Neutrophil (primary cell): ENCODE measurements at regions not wholly inside any gene's neighbourhood (a gene's known extent, or its start where the extent isn't known, plus 50 kb on each side); places are given as distances from the start of the nearest gene placed in this dataset.

Experiments
- H3K27ac ChIP-seq: fragments of 200-600 bp; sonication (generic); 2 replicates; pipeline ENCODE4 v1.5.1; 2016; ENCODE audit warnings: mild to moderate bottlenecking, moderate library complexity
- H3K27me3 ChIP-seq: fragments of 200-600 bp; sonication (generic); 2 replicates; pipeline ENCODE4 v1.6.0; 2016; ENCODE audit warnings: mild to moderate bottlenecking
- H3K36me3 ChIP-seq: fragments of 200-600 bp; sonication (generic); 2 replicates; pipeline ENCODE4 v1.5.1; 2017
- H3K4me1 ChIP-seq, 2 experiments: fragments of 200-600 bp in 1 of 2; sonication (generic) in 1 of 2; 1 replicate in 1 of 2; 2 replicates in 1 of 2; pipeline versions ENCODE4 v1.5.1 to v1.6.1; 2013 to 2016; ENCODE audit warnings: low read depth in 1 of 2, low read length in 1 of 2, mild to moderate bottlenecking in 1 of 2, moderate library complexity in 1 of 2; ENCODE audit not compliant: control insufficient read depth in 1 of 2, insufficient read depth in 1 of 2
- H3K4me3 ChIP-seq, 2 experiments: fragments of 200-600 bp in 1 of 2; sonication (generic) in 1 of 2; 1 replicate in 1 of 2; 2 replicates in 1 of 2; pipeline ENCODE4 v1.5.1; 2013 to 2016; ENCODE audit warnings: low read depth in 1 of 2, low read length in 1 of 2, mild to moderate bottlenecking in 1 of 2, moderate library complexity in 1 of 2
- H3K9me3 ChIP-seq: fragments of 200-600 bp; sonication (generic); 2 replicates; pipeline ENCODE4 v1.5.1; 2016
- TF ChIP-seq, protein P1 (sequence below): fragments of 200-600 bp; sonication (generic); IDR thresholded peaks from 2 replicates; pipeline ENCODE4 v1.5.1; 2016; ENCODE audit warnings: antibody characterized with exemption

DNA sequence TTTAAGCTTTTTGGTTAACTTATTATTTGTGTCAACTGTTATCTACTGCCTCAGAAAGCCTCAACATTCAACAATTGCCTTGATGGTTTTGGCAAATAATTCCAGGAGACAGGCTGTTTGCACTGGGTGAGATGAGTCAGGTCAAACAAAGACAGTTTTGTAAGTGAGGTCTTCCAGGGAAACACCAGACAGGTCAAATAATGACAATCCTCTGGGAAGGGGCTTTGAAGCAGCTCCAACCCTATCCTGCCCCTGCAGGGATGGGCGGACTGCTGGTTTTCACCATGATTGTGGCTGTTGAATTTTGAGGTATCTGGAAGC, 79.4 kb upstream of the PRR23E start:
- TF ChIP-seq, protein P1, sequence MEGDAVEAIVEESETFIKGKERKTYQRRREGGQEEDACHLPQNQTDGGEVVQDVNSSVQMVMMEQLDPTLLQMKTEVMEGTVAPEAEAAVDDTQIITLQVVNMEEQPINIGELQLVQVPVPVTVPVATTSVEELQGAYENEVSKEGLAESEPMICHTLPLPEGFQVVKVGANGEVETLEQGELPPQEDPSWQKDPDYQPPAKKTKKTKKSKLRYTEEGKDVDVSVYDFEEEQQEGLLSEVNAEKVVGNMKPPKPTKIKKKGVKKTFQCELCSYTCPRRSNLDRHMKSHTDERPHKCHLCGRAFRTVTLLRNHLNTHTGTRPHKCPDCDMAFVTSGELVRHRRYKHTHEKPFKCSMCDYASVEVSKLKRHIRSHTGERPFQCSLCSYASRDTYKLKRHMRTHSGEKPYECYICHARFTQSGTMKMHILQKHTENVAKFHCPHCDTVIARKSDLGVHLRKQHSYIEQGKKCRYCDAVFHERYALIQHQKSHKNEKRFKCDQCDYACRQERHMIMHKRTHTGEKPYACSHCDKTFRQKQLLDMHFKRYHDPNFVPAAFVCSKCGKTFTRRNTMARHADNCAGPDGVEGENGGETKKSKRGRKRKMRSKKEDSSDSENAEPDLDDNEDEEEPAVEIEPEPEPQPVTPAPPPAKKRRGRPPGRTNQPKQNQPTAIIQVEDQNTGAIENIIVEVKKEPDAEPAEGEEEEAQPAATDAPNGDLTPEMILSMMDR, result no peak
- H3K9me3 ChIP-seq, result no peaks in the 10 kb centered on the region

GRCh38 chr3:127114337-127115070, 78.4 kb upstream of the PRR23E start:
- no peak overlapping the region for H3K4me3 ChIP-seq
- no peaks in the 10 kb centered on the region for H3K4me1 ChIP-seq
- TF ChIP-seq, protein P1, result no peak

More for the DNA sequence above, 79.4 kb upstream of the PRR23E start:
- H3K27ac ChIP-seq, result no peak overlapping the region
- no peaks in the 10 kb centered on the region for H3K27me3 ChIP-seq
- no peaks in the 10 kb centered on the region for H3K4me1 ChIP-seq
- no peaks in the 10 kb centered on the region for H3K36me3 ChIP-seq
- H3K4me3 ChIP-seq, result no peak overlapping the region

GRCh38 chr3:127115691-127116351, 77.1 kb upstream of the PRR23E start:
- H3K4me3 ChIP-seq, result no peak overlapping the region
- H3K9me3 ChIP-seq, result no peaks in the 10 kb centered on the region
- no peaks in the 10 kb centered on the region for H3K27me3 ChIP-seq
- H3K27ac ChIP-seq, result no peak overlapping the region
- TF ChIP-seq, protein P1, result no peak
- H3K36me3 ChIP-seq, result no peaks in the 10 kb centered on the region
- no peaks in the 10 kb centered on the region for H3K4me1 ChIP-seq

More at GRCh38 chr3:127114337-127115070, 78.4 kb upstream of the PRR23E start:
- Histone ChIP-seq H3K27me3 (no peaks in the 10 kb centered on the region), H3K27ac (no peak overlapping the region), H3K36me3 (no peaks in the 10 kb centered on the region), H3K9me3 (no peaks in the 10 kb centered on the region)

- TF ChIP-seq, protein P1, result no peak
- H3K9me3 ChIP-seq, result no peaks in the 10 kb centered on the region
- no peaks in the 10 kb centered on the region for H3K4me1 ChIP-seq
- H3K27me3 ChIP-seq, result no peaks in the 10 kb centered on the region
- no peak overlapping the region for H3K27ac ChIP-seq
- no peak overlapping the region for H3K4me3 ChIP-seq
- no peaks in the 10 kb centered on the region for H3K36me3 ChIP-seq
Measured at GRCh38 chr3:127118366-127118765, 74.6 kb upstream of the PRR23E start.

DNA sequence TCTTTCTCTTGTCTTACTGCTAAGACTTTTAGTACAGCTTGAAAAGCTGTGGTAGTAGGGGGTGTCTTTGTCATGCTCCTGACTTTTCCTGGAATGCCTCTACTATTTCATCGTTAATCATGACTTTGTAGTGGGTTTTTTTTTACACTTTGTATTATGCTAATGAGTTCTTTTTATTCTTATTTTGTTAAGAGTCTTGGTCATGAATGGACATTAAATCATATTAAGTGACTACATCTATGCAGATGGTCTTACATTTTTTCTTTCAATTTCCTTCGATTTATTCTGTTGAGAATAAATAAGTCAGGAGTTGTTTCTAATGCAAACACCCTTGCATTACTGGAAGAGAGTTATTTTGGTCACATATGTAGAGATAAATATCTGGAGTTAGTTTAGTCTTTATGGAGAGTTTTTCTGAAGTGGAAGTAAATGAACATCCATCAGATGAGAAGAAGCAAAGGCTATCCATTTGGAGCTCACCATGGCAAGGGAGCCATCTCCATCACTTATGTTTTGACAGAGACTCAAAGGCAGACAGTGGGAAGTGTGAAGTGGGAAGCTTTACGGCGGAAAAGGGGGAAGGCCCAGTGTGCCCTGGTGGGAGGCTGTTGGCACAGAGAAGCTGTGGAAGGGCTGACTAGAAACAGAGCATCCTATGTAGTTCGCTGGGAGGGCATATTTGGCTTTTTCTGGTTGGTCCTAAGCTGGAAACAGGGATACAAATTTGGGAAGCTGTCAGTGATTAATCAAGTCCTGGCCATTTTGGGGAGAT, 73.1 kb upstream of the PRR23E start:
- Histone ChIP-seq H3K9me3 (no peaks in the 10 kb centered on the region), H3K36me3 (no peaks in the 10 kb centered on the region), H3K4me3 (no peak overlapping the region), H3K27ac (no peak overlapping the region), H3K4me1 (no peaks in the 10 kb centered on the region), H3K27me3 (no peaks in the 10 kb centered on the region)
- TF ChIP-seq, protein P1, result no peak
